Endothelial cell of umbilical vein (primary cell): ENCODE measurements at regions not wholly inside any gene's neighbourhood (a gene's known extent, or its start where the extent isn't known, plus 50 kb on each side); places are given as distances from the start of the nearest gene placed in this dataset.
A peak's percentile ranks its signal among the peaks of the same experiment; 100 is the strongest.

Source experiments
- BruUV-seq: library from RNA; stranded (reverse); fragments of 400-500 nt; replicated peaks from 2 replicates; lab custom pipeline; 2021; lab: Mats Ljungman, UMichigan
- CTCF ChIA-PET: fragments of 300-600, 350-600 bp; sonication (Branson Sonifier 250); formaldehyde crosslinking; loops from one replicate; lab custom pipeline; 2021; ENCODE audit warnings: antibody characterized with exemption, inconsistent platforms; lab: Charles Lee
- POLR2A ChIA-PET: fragments of 300-600, 350-600 bp; sonication (Branson Sonifier 250); formaldehyde crosslinking; loops from one replicate; lab custom pipeline; 2021; ENCODE audit warnings: antibody characterized with exemption, inconsistent platforms; lab: Charles Lee
- DNase-seq: peaks from one replicate; pipeline ENCODE4 v3.0.0-alpha.2; 2011; ENCODE audit warnings: low read depth, low spot score
- FAIRE-seq: peaks from 2 replicates; lab custom pipeline; 2011; peaks lifted over from hg19 to GRCh38; lab: Jason Lieb, UNC
- H2AFZ ChIP-seq: 2 replicates; pipeline ENCODE4 v1.6.0; 2012; ENCODE audit warnings: low read depth, low read length, control low read depth, inconsistent platforms
- H3K27ac ChIP-seq: 2 replicates; pipeline ENCODE4 v1.5.1; 2011; ENCODE audit warnings: low read depth, mild to moderate bottlenecking, control low read depth, low read length, moderate library complexity; ENCODE audit not compliant: insufficient read depth
- H3K27me3 ChIP-seq, 2 experiments: 2 replicates each; pipeline versions ENCODE4 v1.6.0 to v1.6.1; 2011; ENCODE audit warnings: low read length in 2 of 2, mixed read lengths in 1 of 2; ENCODE audit not compliant: control insufficient read depth in 2 of 2, insufficient read depth in 2 of 2
- H3K36me3 ChIP-seq, 2 experiments: 2 replicates in 1 of 2; 3 replicates in 1 of 2; pipeline ENCODE4 v1.5.1; 2011; ENCODE audit warnings: low read length in 2 of 2, mild to moderate bottlenecking in 1 of 2, moderate library complexity in 1 of 2; ENCODE audit not compliant: control insufficient read depth in 2 of 2, insufficient read depth in 2 of 2; ENCODE audit errors: extremely low read depth in 1 of 2
- H3K4me1 ChIP-seq: 3 replicates; pipeline ENCODE4 v1.5.1; 2011; ENCODE audit warnings: mild to moderate bottlenecking, low read length; ENCODE audit not compliant: control insufficient read depth, insufficient read depth; ENCODE audit errors: extremely low read depth
- H3K4me2 ChIP-seq: 2 replicates; pipeline ENCODE4 v1.6.1; 2011; ENCODE audit warnings: low read length, control low read depth, mixed read lengths; ENCODE audit not compliant: insufficient read depth
- H3K4me3 ChIP-seq, 3 experiments: fragments of 200-600 bp in 1 of 3; sonication (generic), shearing (Covaris generic) in 1 of 3; replicated peaks in 1 of 3; 2 replicates each; pipeline ENCODE4 v1.5.1; 2011 to 2016; ENCODE audit warnings: control low read depth in 3 of 3, low read length in 3 of 3, mild to moderate bottlenecking in 2 of 3, inconsistent platforms in 1 of 3, low read depth in 1 of 3, moderate library complexity in 1 of 3; ENCODE audit not compliant: insufficient read depth in 1 of 3
- H3K79me2 ChIP-seq: 2 replicates; pipeline ENCODE4 v1.6.0; 2012; ENCODE audit warnings: low read length, inconsistent platforms; ENCODE audit not compliant: control insufficient read depth, insufficient read depth
- H3K9ac ChIP-seq: replicated peaks from 2 replicates; pipeline ENCODE3; 2011; ENCODE audit warnings: low read length, control low read depth; ENCODE audit not compliant: insufficient read depth; ENCODE audit errors: extremely low read depth
- H3K9me1 ChIP-seq: replicated peaks from 3 replicates; pipeline ENCODE4 v1.6.0; 2011; ENCODE audit warnings: mild to moderate bottlenecking, low read length; ENCODE audit not compliant: control insufficient read depth, insufficient read depth; ENCODE audit errors: extremely low read depth
- H3K9me3 ChIP-seq: replicated peaks from 2 replicates; pipeline ENCODE4 v1.5.1; 2012; ENCODE audit warnings: low read length, inconsistent platforms; ENCODE audit not compliant: control insufficient read depth, insufficient read depth
- H4K20me1 ChIP-seq: replicated peaks from 2 replicates; pipeline ENCODE3; 2011; ENCODE audit warnings: mild to moderate bottlenecking, low read length; ENCODE audit not compliant: control insufficient read depth, insufficient read depth; ENCODE audit errors: extremely low read depth
- EZH2 ChIP-seq: IDR thresholded peaks from 2 replicates; pipeline ENCODE4 v1.6.1; 2012; ENCODE audit warnings: borderline replicate concordance, low read depth, mild to moderate bottlenecking, moderate library complexity, low read length, inconsistent platforms; ENCODE audit not compliant: severe bottlenecking
- FOS ChIP-seq: IDR thresholded peaks from 2 replicates; pipeline ENCODE4 v1.6.1; 2011; ENCODE audit warnings: mild to moderate bottlenecking, low read length, moderate library complexity, borderline replicate concordance; ENCODE audit not compliant: insufficient read depth
- GATA2 ChIP-seq: IDR thresholded peaks from 2 replicates; pipeline ENCODE4 v1.7.0; 2011; ENCODE audit warnings: low read depth, mild to moderate bottlenecking, moderate library complexity, mixed read lengths, low read length; ENCODE audit not compliant: insufficient read length, insufficient read depth
- JUN ChIP-seq: IDR thresholded peaks from 2 replicates; pipeline ENCODE4 v1.6.1; 2011; ENCODE audit warnings: borderline replicate concordance, low read depth; ENCODE audit not compliant: insufficient read length, insufficient read depth
- POLR2A ChIP-seq: IDR thresholded peaks from 2 replicates; pipeline ENCODE4 v1.6.1; 2012; ENCODE audit warnings: low read depth, mild to moderate bottlenecking, control low read depth, low read length
- POLR2AphosphoS5 ChIP-seq: IDR thresholded peaks from 2 replicates; pipeline ENCODE4 v1.6.1; 2012; ENCODE audit warnings: low read depth, mild to moderate bottlenecking, control low read depth, low read length, moderate library complexity; ENCODE audit not compliant: insufficient read depth
- dilution Hi-C: fragments of 300-500 bp; cut with MboI; formaldehyde crosslinking; loops from one replicate; pipeline ENCODE4 v1.15.0; 2019; ENCODE audit warnings: low sequenced_read_pairs; ENCODE audit not compliant: extremely low pct_ligation_motif_present
- intact Hi-C: fragments of 100-400 bp; cut with micrococcal nuclease; formaldehyde crosslinking; loops from one replicate; pipeline ENCODE4 v1.10.0; 2022

GRCh38 chr19:30686826-30687566 lies 314.8 kb downstream of the ZNF536 start:
- H2AFZ ChIP-seq = no peak overlapping the region
- POLR2A ChIA-PET = no interaction called here
- no TSS peak for BruUV-seq
- no peak overlapping the region for H3K4me2 ChIP-seq
- no peak overlapping the region for H3K27ac ChIP-seq
- no peaks in the 10 kb centered on the region for H3K9me1 ChIP-seq
- no peak overlapping the region for H3K4me3 ChIP-seq
- dilution Hi-C loops = no loop called here
- no peaks in the 10 kb centered on the region for H4K20me1 ChIP-seq
- TF ChIP-seq JUN (no peak), POLR2A (no peak), FOS (no peak), EZH2 (no peak)
- FAIRE-seq (no peak), DNase-seq (peak; percentile 3)
- intact Hi-C loops = no loop called here
- no peaks in the 10 kb centered on the region for H3K79me2 ChIP-seq
- H3K27me3 ChIP-seq = no peaks in the 10 kb centered on the region
- no peaks in the 10 kb centered on the region for H3K36me3 ChIP-seq
- H3K4me1 ChIP-seq = peaks cover 4% of the 10 kb centered on the region
- H3K9ac ChIP-seq = no peak overlapping the region
- H3K9me3 ChIP-seq = no peaks in the 10 kb centered on the region
- CTCF ChIA-PET = interaction anchor here (0.6 to 2.9 kb wide), 2 partner anchors 1518 to 1538 kb away, joined by 4 to 13 read pairs; no protein-coding TSS in a partner anchor

GRCh38 chr19:30686176-30686820 lies 314.1 kb downstream of the ZNF536 start:
- peaks cover 4% of the 10 kb centered on the region for H3K4me1 ChIP-seq

More at GRCh38 chr19:30686176-30686820, 314.1 kb downstream of the ZNF536 start:
- Histone ChIP-seq H3K9me1 (no peaks in the 10 kb centered on the region), H3K9ac (no peak overlapping the region), H3K9me3 (no peaks in the 10 kb centered on the region), H3K36me3 (no peaks in the 10 kb centered on the region), H4K20me1 (no peaks in the 10 kb centered on the region), H3K4me3 (no peak overlapping the region), H3K27ac (no peak overlapping the region), H2AFZ (no peak overlapping the region), H3K79me2 (no peaks in the 10 kb centered on the region), H3K4me2 (no peak overlapping the region), H3K27me3 (no peaks in the 10 kb centered on the region)
- TF ChIP-seq POLR2A (no peak), FOS (no peak), POLR2AphosphoS5 (no peak), JUN (no peak), EZH2 (no peak), GATA2 (no peak)
- FAIRE-seq = no peak
- BruUV-seq = no TSS peak
- dilution Hi-C loops (no loop called here), intact Hi-C loops (no loop called here)
- DNase-seq = no peak
- ChIA-PET POLR2A (no interaction called here), CTCF (interaction anchor here (0.6 to 2.9 kb wide), 2 partner anchors 1539 to 1993 kb away, joined by 4 to 13 read pairs; no protein-coding TSS in a partner anchor)
